Chondrocyte (in vitro differentiated cells): ENCODE measurements at regions not wholly inside any gene's neighbourhood (a gene's known extent, or its start where the extent isn't known, plus 50 kb on each side); places are given as distances from the start of the nearest gene placed in this dataset.

Experiments used
- DNase-seq: peaks from one replicate; pipeline ENCODE4 v3.0.0; 2021; ENCODE audit warnings: mixed read lengths, low spot score
- H3K27ac Mint-ChIP-seq: one replicate; pipeline ENCODE4 v1.8.0; 2021; ENCODE audit warnings: mild to moderate bottlenecking, moderate library complexity, mixed read lengths; ENCODE audit not compliant: unreplicated experiment
- H3K27me3 Mint-ChIP-seq: 2 replicates; pipeline ENCODE4 v1.8.0; 2021; ENCODE audit warnings: low read depth, mixed read lengths
- H3K36me3 Mint-ChIP-seq: 2 replicates; pipeline ENCODE4 v1.8.0; 2021; ENCODE audit warnings: low read depth, mixed read lengths
- H3K4me1 Mint-ChIP-seq: 2 replicates; pipeline ENCODE4 v1.8.0; 2021; ENCODE audit warnings: low read depth, mild to moderate bottlenecking, mixed read lengths
- H3K4me3 Mint-ChIP-seq: one replicate; pipeline ENCODE4 v1.8.0; 2021; ENCODE audit warnings: mild to moderate bottlenecking, moderate library complexity, mixed read lengths; ENCODE audit not compliant: unreplicated experiment
- H3K9me3 Mint-ChIP-seq: 2 replicates; pipeline ENCODE4 v1.8.0; 2021; ENCODE audit warnings: low read depth, mixed read lengths
- TF ChIP-seq, protein P1 (sequence below): fragments of 200-600 bp; sonication (generic); IDR thresholded peaks from 2 replicates; pipeline ENCODE4 v1.5.0; 2021; ENCODE audit warnings: antibody characterized with exemption, mild to moderate bottlenecking, moderate library complexity

DNA sequence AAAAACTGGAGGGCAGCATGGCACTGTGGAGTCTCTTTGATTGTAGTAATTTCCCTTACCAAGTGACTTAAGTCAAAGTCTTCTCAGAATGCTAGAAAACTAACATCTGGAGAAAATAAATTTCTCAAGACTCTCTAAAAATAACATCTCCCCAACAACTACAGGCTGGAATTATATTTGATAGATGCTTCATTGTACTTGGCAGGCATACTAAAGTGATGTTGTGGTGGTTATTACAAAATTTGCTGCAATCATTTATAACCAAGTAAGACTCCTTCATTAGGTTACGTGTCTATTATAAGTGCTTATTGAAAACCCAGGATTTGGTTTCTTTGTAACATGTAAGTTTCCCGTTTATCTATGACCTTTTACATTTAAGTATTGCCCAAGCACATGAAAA is 132.9 kb upstream of the NRIP1 start:
- Mint-ChIP-seq H3K4me1 (peaks cover 3% of the 10 kb centered on the region), H3K27ac (no peak overlapping the region), H3K36me3 (no peaks in the 10 kb centered on the region), H3K4me3 (no peak overlapping the region), H3K27me3 (no peaks in the 10 kb centered on the region), H3K9me3 (no peaks in the 10 kb centered on the region)
- TF ChIP-seq, protein P1, sequence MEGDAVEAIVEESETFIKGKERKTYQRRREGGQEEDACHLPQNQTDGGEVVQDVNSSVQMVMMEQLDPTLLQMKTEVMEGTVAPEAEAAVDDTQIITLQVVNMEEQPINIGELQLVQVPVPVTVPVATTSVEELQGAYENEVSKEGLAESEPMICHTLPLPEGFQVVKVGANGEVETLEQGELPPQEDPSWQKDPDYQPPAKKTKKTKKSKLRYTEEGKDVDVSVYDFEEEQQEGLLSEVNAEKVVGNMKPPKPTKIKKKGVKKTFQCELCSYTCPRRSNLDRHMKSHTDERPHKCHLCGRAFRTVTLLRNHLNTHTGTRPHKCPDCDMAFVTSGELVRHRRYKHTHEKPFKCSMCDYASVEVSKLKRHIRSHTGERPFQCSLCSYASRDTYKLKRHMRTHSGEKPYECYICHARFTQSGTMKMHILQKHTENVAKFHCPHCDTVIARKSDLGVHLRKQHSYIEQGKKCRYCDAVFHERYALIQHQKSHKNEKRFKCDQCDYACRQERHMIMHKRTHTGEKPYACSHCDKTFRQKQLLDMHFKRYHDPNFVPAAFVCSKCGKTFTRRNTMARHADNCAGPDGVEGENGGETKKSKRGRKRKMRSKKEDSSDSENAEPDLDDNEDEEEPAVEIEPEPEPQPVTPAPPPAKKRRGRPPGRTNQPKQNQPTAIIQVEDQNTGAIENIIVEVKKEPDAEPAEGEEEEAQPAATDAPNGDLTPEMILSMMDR, result no peak
- no peak for DNase-seq

DNA sequence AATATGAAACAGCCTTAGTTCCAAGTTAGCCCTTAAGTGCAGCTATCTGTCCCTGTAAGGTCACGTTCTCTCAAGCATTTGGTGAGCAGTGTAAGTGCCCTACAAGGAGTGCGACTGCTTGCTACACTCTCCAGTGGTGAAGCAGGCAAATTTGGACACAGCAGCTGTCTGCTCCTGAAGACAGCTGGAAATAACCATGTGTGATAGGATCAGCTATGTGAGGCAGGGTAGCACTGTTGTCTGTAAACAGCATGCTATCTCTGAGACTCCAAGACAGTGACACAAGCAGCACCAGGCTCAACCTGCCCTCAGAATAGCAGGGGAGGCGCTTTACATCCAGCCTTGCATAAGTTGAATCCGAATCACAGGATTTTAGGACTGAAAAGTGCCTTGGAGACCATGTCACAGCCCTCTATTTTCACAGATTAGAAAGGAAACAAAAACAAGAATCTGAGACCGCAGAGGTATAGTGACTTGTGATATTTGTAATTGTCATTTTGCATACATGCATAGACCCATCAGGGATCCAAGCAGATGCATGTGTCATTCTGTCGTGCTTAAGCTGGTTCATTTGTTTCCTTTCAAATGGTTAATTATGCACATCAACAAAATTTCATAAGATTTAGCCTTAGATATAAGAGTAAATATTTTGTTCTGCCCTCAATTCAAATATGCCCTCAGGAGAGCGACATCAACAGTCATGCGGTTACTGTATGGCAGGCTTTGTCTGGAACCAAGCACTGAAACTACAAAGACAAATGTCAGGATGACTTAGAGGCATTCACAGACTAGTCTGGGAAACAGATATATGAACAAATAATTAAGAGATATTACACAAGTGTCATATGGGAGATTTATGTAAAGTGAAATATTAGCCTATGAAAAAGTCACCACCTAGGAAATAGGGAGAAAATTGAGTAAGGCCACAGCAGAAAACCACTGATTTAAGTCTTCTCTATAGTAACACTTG is 134.9 kb upstream of the NRIP1 start:
- Mint-ChIP-seq H3K27me3 (no peaks in the 10 kb centered on the region), H3K9me3 (no peaks in the 10 kb centered on the region), H3K4me1 (peaks cover 3% of the 10 kb centered on the region), H3K36me3 (no peaks in the 10 kb centered on the region), H3K27ac (no peak overlapping the region), H3K4me3 (no peak overlapping the region)
- TF ChIP-seq, protein P1, result no peak
- no peak for DNase-seq

DNA sequence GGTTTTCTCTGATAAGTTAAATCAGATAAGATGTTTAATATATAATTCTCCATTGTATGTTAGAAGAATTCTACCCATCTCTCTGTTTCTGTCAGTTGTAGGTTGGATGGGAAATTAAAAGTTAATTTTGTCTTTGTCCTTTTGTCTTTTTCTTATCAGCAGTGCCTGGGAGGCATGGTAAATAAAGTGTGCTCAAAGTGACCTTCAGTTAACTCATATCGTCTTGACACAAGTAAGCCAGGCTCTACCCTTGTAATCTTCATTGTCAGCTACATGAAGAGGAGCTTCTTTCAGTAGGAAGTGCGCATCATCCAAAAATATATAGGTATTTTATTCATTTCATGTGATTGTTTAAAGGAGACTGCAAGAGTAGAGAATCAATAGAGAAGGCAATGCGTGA is 138.9 kb upstream of the NRIP1 start:
- TF ChIP-seq, protein P1, result no peak
- Mint-ChIP-seq H3K9me3 (no peaks in the 10 kb centered on the region), H3K27me3 (no peaks in the 10 kb centered on the region), H3K4me3 (no peak overlapping the region), H3K36me3 (no peaks in the 10 kb centered on the region), H3K4me1 (peaks cover 3% of the 10 kb centered on the region), H3K27ac (no peak overlapping the region)
- DNase-seq, result no peak

DNA sequence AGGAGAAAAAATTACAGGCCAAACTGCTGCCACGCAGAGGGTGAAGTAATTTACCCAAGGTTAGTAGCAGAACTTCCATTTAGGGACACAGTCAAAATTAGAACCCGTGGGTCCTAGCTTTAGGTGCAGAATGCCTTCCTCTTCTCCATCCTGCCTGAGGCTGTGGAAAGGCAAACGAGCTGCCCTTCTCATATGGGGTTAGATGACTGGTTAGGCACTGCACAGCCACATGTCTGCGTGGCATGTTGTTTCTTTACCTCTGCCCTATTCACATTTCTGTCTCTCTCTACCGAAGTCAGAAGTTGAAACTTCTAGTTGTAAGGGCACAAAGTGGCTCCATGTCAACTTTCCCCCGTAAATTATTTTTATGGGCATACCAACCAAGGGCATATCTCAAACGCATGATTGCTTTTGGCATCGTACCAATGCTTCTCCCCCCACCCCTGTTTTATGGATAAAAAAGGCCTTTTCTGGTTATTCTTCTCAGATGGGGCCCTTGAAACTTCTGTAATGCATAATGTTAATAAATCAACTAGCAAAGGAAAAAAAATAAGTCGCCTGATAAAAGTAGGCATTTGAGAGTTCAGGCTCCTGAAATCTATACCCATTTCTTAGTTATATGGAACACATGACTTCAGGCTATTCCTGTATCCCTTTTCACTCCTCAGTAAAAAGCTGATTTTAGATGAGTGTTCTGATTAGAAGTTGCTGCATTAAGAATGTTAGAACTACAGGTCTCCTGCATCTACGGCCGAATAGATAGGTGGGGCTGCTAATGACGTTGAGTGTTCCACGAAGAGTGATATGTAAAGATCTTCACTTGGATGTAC is 139.6 kb upstream of the NRIP1 start:
- TF ChIP-seq, protein P1, result no peak
- DNase-seq, result no peak
- peaks cover 3% of the 10 kb centered on the region for H3K4me1 Mint-ChIP-seq
- no peaks in the 10 kb centered on the region for H3K9me3 Mint-ChIP-seq
- no peaks in the 10 kb centered on the region for H3K36me3 Mint-ChIP-seq
- H3K27me3 Mint-ChIP-seq, result no peaks in the 10 kb centered on the region
- no peak overlapping the region for H3K27ac Mint-ChIP-seq
- H3K4me3 Mint-ChIP-seq, result no peak overlapping the region

DNA sequence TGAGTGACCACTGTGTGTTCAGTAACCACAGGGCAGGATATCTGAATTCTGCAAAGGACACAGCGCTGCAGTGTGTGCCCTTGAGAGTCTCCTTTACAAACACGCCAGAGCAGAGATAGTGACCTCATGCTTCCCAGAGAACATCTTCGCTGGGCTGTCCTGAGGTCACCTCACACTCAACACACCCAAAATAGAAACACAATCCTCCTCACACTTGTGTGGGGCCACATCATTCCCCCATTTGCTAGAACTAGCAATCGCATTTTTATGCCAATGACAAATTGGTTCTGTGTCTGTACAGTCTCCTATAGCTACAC is 140.1 kb upstream of the NRIP1 start:
- H3K27me3 Mint-ChIP-seq, result no peaks in the 10 kb centered on the region
- DNase-seq, result no peak
- H3K9me3 Mint-ChIP-seq, result no peaks in the 10 kb centered on the region

More for the DNA sequence above, 140.1 kb upstream of the NRIP1 start:
- Mint-ChIP-seq H3K4me1 (peaks cover 3% of the 10 kb centered on the region), H3K27ac (no peak overlapping the region), H3K36me3 (no peaks in the 10 kb centered on the region), H3K4me3 (no peak overlapping the region)
- TF ChIP-seq, protein P1, result no peak
